WTC11 (cell line): ENCODE measurements at regions not wholly inside any gene's neighbourhood (a gene's known extent, or its start where the extent isn't known, plus 50 kb on each side); places are given as distances from the start of the nearest gene placed in this dataset.

ENCODE experiments used
- ATAC-seq: fragments of 200-7000 bp; cut with Tn5 transposase; 2 replicates; pipeline ENCODE4 v1.10.0; 2021; ENCODE audit warnings: mild to moderate bottlenecking, moderate library complexity
- CTCF ChIA-PET: fragments of 300-600 bp; sonication (Branson Sonifier 250); formaldehyde crosslinking; loops from one replicate; lab custom pipeline; 2021; ENCODE audit warnings: antibody characterized with exemption; lab: Charles Lee
- POLR2A ChIA-PET: fragments of 350-600 bp; sonication (Branson Sonifier 250); formaldehyde crosslinking; loops from one replicate; lab custom pipeline; 2021; ENCODE audit warnings: antibody characterized with exemption; lab: Charles Lee
- DNase-seq: peaks from one replicate; pipeline ENCODE4 v3.0.0; 2021; ENCODE audit warnings: low spot score
- H3K27ac Mint-ChIP-seq: 2 replicates; pipeline ENCODE4 v1.8.0; 2021; ENCODE audit warnings: mixed read lengths
- H3K27me3 Mint-ChIP-seq: 2 replicates; pipeline ENCODE4 v1.8.0; 2021; ENCODE audit warnings: low read depth, mild to moderate bottlenecking, moderate library complexity, mixed read lengths
- H3K36me3 Mint-ChIP-seq: 2 replicates; pipeline ENCODE4 v1.8.0; 2021; ENCODE audit warnings: mixed read lengths
- H3K4me1 Mint-ChIP-seq: 2 replicates; pipeline ENCODE4 v1.8.0; 2022; ENCODE audit warnings: mixed read lengths
- H3K4me3 Mint-ChIP-seq: 2 replicates; pipeline ENCODE4 v1.8.0; 2021; ENCODE audit warnings: mild to moderate bottlenecking, moderate library complexity, mixed read lengths
- H3K9me3 Mint-ChIP-seq: 2 replicates; pipeline ENCODE4 v1.8.0; 2021; ENCODE audit warnings: mixed read lengths
- AFF4 ChIP-seq: sonication (generic); formaldehyde crosslinking; IDR thresholded peaks from 2 replicates; pipeline ENCODE4 v1.8.1; 2023; ENCODE audit warnings: mild to moderate bottlenecking, missing genetic modification reagents, borderline replicate concordance
- ATF1 ChIP-seq: sonication (generic); formaldehyde crosslinking; IDR thresholded peaks from 2 replicates; pipeline ENCODE4 v1.8.1; 2023; ENCODE audit warnings: mild to moderate bottlenecking, moderate library complexity, missing genetic modification reagents
- ATF3 ChIP-seq: sonication (generic); formaldehyde crosslinking; conservative IDR thresholded peaks from 2 replicates; pipeline ENCODE4 v1.8.1; 2022; ENCODE audit warnings: mild to moderate bottlenecking, missing genetic modification reagents
- E2F4 ChIP-seq: sonication (generic); formaldehyde crosslinking; IDR thresholded peaks from 2 replicates; pipeline ENCODE4 v1.8.1; 2022; ENCODE audit warnings: low read depth, mild to moderate bottlenecking, moderate library complexity, missing genetic modification reagents, borderline replicate concordance
- ELF4 ChIP-seq: sonication (generic); formaldehyde crosslinking; IDR thresholded peaks from 2 replicates; pipeline ENCODE4 v1.8.1; 2022; ENCODE audit warnings: low read depth, mild to moderate bottlenecking, moderate library complexity, missing genetic modification reagents
- EMX1 ChIP-seq: fragments of 250-450 bp; sonication (Bioruptor Pico); IDR thresholded peaks from 2 replicates; pipeline ENCODE4 v1.8.0; 2021; ENCODE audit warnings: mild to moderate bottlenecking
- GABPB1 ChIP-seq: sonication (generic); formaldehyde crosslinking; IDR thresholded peaks from 2 replicates; pipeline ENCODE4 v1.8.1; 2023; ENCODE audit warnings: mild to moderate bottlenecking, missing genetic modification reagents
- GRHL2 ChIP-seq: fragments of 250-450 bp; sonication (Bioruptor Pico); IDR thresholded peaks from 2 replicates; pipeline ENCODE4 v1.8.0; 2022; ENCODE audit warnings: mild to moderate bottlenecking, moderate library complexity; ENCODE audit not compliant: insufficient replicate concordance, severe bottlenecking
- JAZF1 ChIP-seq: fragments of 250-450 bp; sonication (Bioruptor Pico); IDR thresholded peaks from 2 replicates; pipeline ENCODE4 v1.9.0; 2021; ENCODE audit warnings: moderate library complexity, mild to moderate bottlenecking, inconsistent platforms
- NR1H2 ChIP-seq: sonication (generic); formaldehyde crosslinking; IDR thresholded peaks from 2 replicates; pipeline ENCODE4 v1.9.0; 2021; ENCODE audit warnings: mild to moderate bottlenecking, moderate library complexity, missing genetic modification reagents
- NR3C1 ChIP-seq: sonication (generic); formaldehyde crosslinking; conservative IDR thresholded peaks from 2 replicates; pipeline ENCODE4 v1.8.1; 2023; ENCODE audit warnings: low read depth, mild to moderate bottlenecking, missing genetic modification reagents
- OVOL2 ChIP-seq: fragments of 250-450 bp; sonication (Bioruptor Pico); IDR thresholded peaks from 2 replicates; pipeline ENCODE4 v1.9.0; 2021; ENCODE audit warnings: mild to moderate bottlenecking, borderline replicate concordance
- PRDM15 ChIP-seq: sonication (generic); formaldehyde crosslinking; IDR thresholded peaks from 2 replicates; pipeline ENCODE4 v1.8.0; 2022; ENCODE audit warnings: missing genetic modification reagents
- SMAD4 ChIP-seq: sonication (generic); formaldehyde crosslinking; IDR thresholded peaks from 2 replicates; pipeline ENCODE4 v1.8.0; 2022; ENCODE audit warnings: mild to moderate bottlenecking, missing genetic modification reagents
- ZNF219 ChIP-seq: sonication (generic); formaldehyde crosslinking; IDR thresholded peaks from 2 replicates; pipeline ENCODE4 v1.8.0; 2023; ENCODE audit warnings: missing genetic modification reagents, mild to moderate bottlenecking, borderline replicate concordance
- ZNF423 ChIP-seq: fragments of 250-450 bp; sonication (Bioruptor Pico); IDR thresholded peaks from 2 replicates; pipeline ENCODE4 v2.1.2; 2022; ENCODE audit warnings: mild to moderate bottlenecking, moderate library complexity
- TF ChIP-seq, protein P1 (sequence below): sonication (generic); formaldehyde crosslinking; IDR thresholded peaks from 2 replicates; pipeline ENCODE4 v1.8.1; 2023; ENCODE audit warnings: mild to moderate bottlenecking, missing genetic modification reagents, moderate library complexity

GRCh38 chr9:97751531-97751930 is 54.4 kb upstream of the XPA start (continued):
- TF ChIP-seq PRDM15 (CRISPR knock-in tag) = no peak
- TF ChIP-seq OVOL2 (CRISPR knock-in tag) = no peak
- TF ChIP-seq, protein P1, sequence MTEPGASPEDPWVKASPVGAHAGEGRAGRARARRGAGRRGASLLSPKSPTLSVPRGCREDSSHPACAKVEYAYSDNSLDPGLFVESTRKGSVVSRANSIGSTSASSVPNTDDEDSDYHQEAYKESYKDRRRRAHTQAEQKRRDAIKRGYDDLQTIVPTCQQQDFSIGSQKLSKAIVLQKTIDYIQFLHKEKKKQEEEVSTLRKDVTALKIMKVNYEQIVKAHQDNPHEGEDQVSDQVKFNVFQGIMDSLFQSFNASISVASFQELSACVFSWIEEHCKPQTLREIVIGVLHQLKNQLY (CRISPR knock-in tag) = no peak
- TF ChIP-seq ZNF219 (CRISPR knock-in tag) = no peak
- TF ChIP-seq GRHL2 (CRISPR knock-in tag) = no peak
- TF ChIP-seq JAZF1 (CRISPR knock-in tag) = no peak
- TF ChIP-seq NR1H2 (CRISPR knock-in tag) = no peak

- CTCF ChIA-PET = no interaction called here
- no peaks in the 10 kb centered on the region for H3K4me1 Mint-ChIP-seq
- H3K4me3 Mint-ChIP-seq = no peak overlapping the region
- peaks cover 32% of the 10 kb centered on the region for H3K9me3 Mint-ChIP-seq
- ATAC-seq (no peak), DNase-seq (no peak)
- peaks cover 8% of the 10 kb centered on the region for H3K36me3 Mint-ChIP-seq
- POLR2A ChIA-PET = no interaction called here
- TF ChIP-seq E2F4 = no peak
- no peak for TF ChIP-seq ELF4 (CRISPR knock-in tag)
- TF ChIP-seq ZNF423 (CRISPR knock-in tag) = no peak
- no peak for TF ChIP-seq EMX1
- no peak for TF ChIP-seq NR3C1 (CRISPR knock-in tag)
- peaks cover 23% of the 10 kb centered on the region for H3K27me3 Mint-ChIP-seq
- no peak overlapping the region for H3K27ac Mint-ChIP-seq
Observed at GRCh38 chr9:97752274-97752673, 55.1 kb upstream of the XPA start.

GRCh38 chr9:97753364-97753763 is 56.2 kb upstream of the XPA start:
- ATAC-seq = no peak
- no peak overlapping the region for H3K27ac Mint-ChIP-seq
- H3K9me3 Mint-ChIP-seq = peaks cover 32% of the 10 kb centered on the region
- H3K36me3 Mint-ChIP-seq = peaks cover 8% of the 10 kb centered on the region
- H3K4me1 Mint-ChIP-seq = no peaks in the 10 kb centered on the region
- no peak for DNase-seq
- CTCF ChIA-PET = no interaction called here
- no peak overlapping the region for H3K4me3 Mint-ChIP-seq
- H3K27me3 Mint-ChIP-seq = peaks cover 30% of the 10 kb centered on the region
- POLR2A ChIA-PET = no interaction called here
- TF ChIP-seq ATF3 (no peak), GABPB1 (CRISPR knock-in tag) (no peak), AFF4 (CRISPR knock-in tag) (no peak), E2F4 (no peak), SMAD4 (no peak), ATF1 (CRISPR knock-in tag) (no peak), PRDM15 (CRISPR knock-in tag) (no peak)
